H1 (cell line): ENCODE measurements at regions not wholly inside any gene's neighbourhood (a gene's known extent, or its start where the extent isn't known, plus 50 kb on each side); places are given as distances from the start of the nearest gene placed in this dataset.

Experiments used
- RFX5 ChIP-seq: IDR thresholded peaks from 2 replicates; pipeline ENCODE4 v1.6.1; 2011; ENCODE audit warnings: low read depth, low read length, improper control_type of control experiment, borderline replicate concordance
- SIX5 ChIP-seq: IDR thresholded peaks from 2 replicates; pipeline ENCODE4 v1.6.1; 2011; ENCODE audit warnings: mild to moderate bottlenecking, low read depth, low read length
- TAF7 ChIP-seq: optimal IDR thresholded peaks from 2 replicates; pipeline ENCODE3; 2011; ENCODE audit warnings: low read depth, mild to moderate bottlenecking, inconsistent platforms, low read length, moderate library complexity, borderline replicate concordance

DNA sequence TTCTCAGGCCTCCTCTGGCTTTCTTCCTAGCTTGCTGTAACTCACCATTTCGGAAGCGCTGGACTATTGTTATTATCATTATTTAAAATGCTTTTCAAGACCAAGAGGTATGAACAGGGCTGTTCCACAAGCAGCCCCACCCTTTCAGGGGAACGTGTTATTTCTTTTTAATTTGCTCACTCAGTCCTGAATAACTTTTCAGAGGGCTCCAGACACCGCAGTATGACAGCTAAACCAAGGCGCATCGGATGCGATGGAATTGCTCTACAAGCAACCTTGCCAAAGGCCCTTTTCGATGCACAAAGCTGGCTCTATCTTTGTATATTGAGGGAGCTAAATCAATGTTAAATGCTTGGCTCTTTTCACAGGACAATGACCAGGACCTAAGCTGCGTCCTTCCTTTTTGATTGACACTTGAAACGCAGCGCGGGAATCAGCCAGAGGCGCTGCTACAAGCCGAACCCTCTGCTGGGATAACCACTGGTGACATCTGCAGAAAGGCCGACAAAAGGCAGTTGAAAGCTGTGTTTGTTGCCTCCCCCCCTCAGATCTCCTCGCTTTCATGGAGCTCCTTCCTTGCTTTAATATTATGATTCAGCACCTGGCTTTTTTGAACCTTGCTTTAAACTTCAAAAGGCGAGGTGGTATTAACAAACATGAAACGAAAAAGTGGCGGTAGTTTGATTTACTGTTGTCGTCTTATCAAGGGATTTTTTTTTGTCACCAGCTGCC lies 204.7 kb upstream of the PROX1 start (continued):
- TF ChIP-seq TAF7 (no peak), RFX5 (no peak), SIX5 (no peak)
